ENCODE measurements at regions not wholly inside any gene's neighbourhood (a gene's known extent, or its start where the extent isn't known, plus 50 kb on each side); places are given as distances from the start of the nearest gene placed in this dataset.

DNA sequence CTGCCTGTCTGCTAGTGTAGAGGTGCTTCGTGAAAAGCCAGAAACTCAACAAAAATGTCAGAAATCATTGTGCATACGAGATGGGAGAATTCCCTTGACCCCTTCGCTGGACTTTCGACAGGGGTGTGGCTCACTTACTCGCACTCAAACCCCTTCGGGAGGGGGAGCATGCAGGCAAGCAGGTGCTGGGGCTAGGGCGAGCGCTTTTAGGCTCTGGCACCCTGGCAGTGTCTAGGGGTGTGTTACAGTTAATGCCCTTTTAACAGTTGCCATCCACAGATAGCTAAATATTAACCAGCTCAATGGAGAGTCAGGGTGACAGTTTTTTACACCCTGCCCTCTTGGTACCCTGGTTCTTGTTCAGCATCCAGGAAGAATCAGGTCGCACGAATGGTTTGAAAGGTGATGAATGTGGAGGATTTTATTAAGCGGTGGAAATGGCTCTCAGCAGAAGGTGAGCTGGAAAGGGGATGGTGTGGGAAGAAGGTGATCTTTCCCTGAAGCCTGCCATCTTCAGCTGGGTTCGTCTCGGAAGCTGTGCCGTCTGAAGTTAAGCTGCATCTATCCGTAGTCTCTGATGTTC lies 59.6 kb upstream of the SHANK2 start:
- peaks cover 22% of the 10 kb centered on the region for H3K27me3 Mint-ChIP-seq (ENCODE audit: low read depth)
- no peaks in the 10 kb centered on the region for H3K27me3 ChIP-seq (ENCODE audit: insufficient read depth, low read length)
- peaks cover 0 to 2% (median 0%) of the 10 kb centered on the region in 3 experiments; a peak in 1 of 7 replicates for H3K36me3 Mint-ChIP-seq (ENCODE audit: insufficient read depth in 1 of 3, low read depth in 3 of 3)
- H3K27ac Mint-ChIP-seq: peak overlapping the region in 1 of 3 experiments; percentile 51; a peak in 1 of 7 replicates
- H3K4me2 ChIP-seq (ENCODE audit: insufficient read depth, insufficient read length, low read length): no peak overlapping the region
- H2BK12ac ChIP-seq (ENCODE audit: insufficient read length, low read depth, low read length): no peak overlapping the region
- no peak overlapping the region for H4K5ac ChIP-seq (ENCODE audit: insufficient read length, low read depth, low read length)
- no peak overlapping the region for H3K18ac ChIP-seq (ENCODE audit: insufficient read length, low read depth, low read length)
- no peak overlapping the region for H3K14ac ChIP-seq (ENCODE audit: insufficient read depth, low read length)
- H3K23me2 ChIP-seq (ENCODE audit: insufficient read length, low read depth, low read length, poor library complexity, severe bottlenecking): no peaks in the 10 kb centered on the region
- H3K4me1 Mint-ChIP-seq: no peaks in the 10 kb centered on the region
- no peak overlapping the region for H3T11ph ChIP-seq (ENCODE audit: low read length)
- no peak overlapping the region for H3K4me3 Mint-ChIP-seq
- H4K20me1 ChIP-seq (ENCODE audit: control insufficient read depth, insufficient read depth, insufficient read length): no peaks in the 10 kb centered on the region
- no peak overlapping the region for H3K27ac ChIP-seq (ENCODE audit: insufficient read length, low read depth, low read length)
- no peak overlapping the region for H3K23ac ChIP-seq (ENCODE audit: insufficient read length, low read depth, low read length)
- no peak overlapping the region for H2BK120ac ChIP-seq (ENCODE audit: low read depth, low read length, poor library complexity, severe bottlenecking)
- no peak overlapping the region for H3K56ac ChIP-seq (ENCODE audit: insufficient read length, low read depth, low read length)
- no peak overlapping the region for H2BK20ac ChIP-seq (ENCODE audit: low read depth, low read length, poor library complexity, severe bottlenecking)
- no peak overlapping the region for H4K91ac ChIP-seq (ENCODE audit: insufficient read length, low read depth, low read length)
- TF ChIP-seq, protein P1, sequence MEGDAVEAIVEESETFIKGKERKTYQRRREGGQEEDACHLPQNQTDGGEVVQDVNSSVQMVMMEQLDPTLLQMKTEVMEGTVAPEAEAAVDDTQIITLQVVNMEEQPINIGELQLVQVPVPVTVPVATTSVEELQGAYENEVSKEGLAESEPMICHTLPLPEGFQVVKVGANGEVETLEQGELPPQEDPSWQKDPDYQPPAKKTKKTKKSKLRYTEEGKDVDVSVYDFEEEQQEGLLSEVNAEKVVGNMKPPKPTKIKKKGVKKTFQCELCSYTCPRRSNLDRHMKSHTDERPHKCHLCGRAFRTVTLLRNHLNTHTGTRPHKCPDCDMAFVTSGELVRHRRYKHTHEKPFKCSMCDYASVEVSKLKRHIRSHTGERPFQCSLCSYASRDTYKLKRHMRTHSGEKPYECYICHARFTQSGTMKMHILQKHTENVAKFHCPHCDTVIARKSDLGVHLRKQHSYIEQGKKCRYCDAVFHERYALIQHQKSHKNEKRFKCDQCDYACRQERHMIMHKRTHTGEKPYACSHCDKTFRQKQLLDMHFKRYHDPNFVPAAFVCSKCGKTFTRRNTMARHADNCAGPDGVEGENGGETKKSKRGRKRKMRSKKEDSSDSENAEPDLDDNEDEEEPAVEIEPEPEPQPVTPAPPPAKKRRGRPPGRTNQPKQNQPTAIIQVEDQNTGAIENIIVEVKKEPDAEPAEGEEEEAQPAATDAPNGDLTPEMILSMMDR (conservative IDR thresholded peaks at IDR 0.05): no peak
- H3K9me3 Mint-ChIP-seq: peaks cover 13 to 16% of the 10 kb centered on the region in 2 experiments
- no peak overlapping the region for H3K4ac ChIP-seq (ENCODE audit: low read depth, low read length)
- H2AK5ac ChIP-seq (ENCODE audit: insufficient read length, low read length): no peak overlapping the region
- DNase-seq: peak; percentile 9
- no peak overlapping the region for H2AFZ ChIP-seq (ENCODE audit: low read length)
- no peaks in the 10 kb centered on the region for H3K79me2 ChIP-seq (ENCODE audit: insufficient read depth, low read length)
- no peaks in the 10 kb centered on the region for H3K79me1 ChIP-seq (ENCODE audit: insufficient read depth, low read depth, low read length, poor library complexity, severe bottlenecking)
- H3K4me1 ChIP-seq (ENCODE audit: insufficient read depth, low read length): no peaks in the 10 kb centered on the region
- no peak overlapping the region for H3K9ac ChIP-seq (ENCODE audit: extremely low read depth, insufficient read length, low read length)
- H3K9me3 ChIP-seq (ENCODE audit: control insufficient read depth, low read depth, low read length): no peaks in the 10 kb centered on the region
- WGBS (ENCODE audit: extremely low coverage, insufficient read length, low lambda C conversion rate): no CpG with 5 or more reads among the region's 15 CpGs
- H4K8ac ChIP-seq (replicated peaks; ENCODE audit: insufficient read length, low read depth, low read length): no peak overlapping the region
- no peak overlapping the region for H2BK15ac ChIP-seq (ENCODE audit: low read depth, low read length)
- H2BK5ac ChIP-seq (ENCODE audit: insufficient read length, low read length): no peak overlapping the region

Measured in H9 (cell line).